ENCODE measurements at regions not wholly inside any gene's neighbourhood (a gene's known extent, or its start where the extent isn't known, plus 50 kb on each side); places are given as distances from the start of the nearest gene placed in this dataset.

- H2AFZ ChIP-seq (ENCODE audit: insufficient read depth, low read length, poor library complexity): no peak overlapping the region
- H3K23ac ChIP-seq (ENCODE audit: low read length): no peak overlapping the region
- H3K9ac ChIP-seq (ENCODE audit: low read length): no peak overlapping the region
- H2BK5ac ChIP-seq (ENCODE audit: low read depth, low read length, poor library complexity): no peak overlapping the region
- H3K4me2 ChIP-seq (ENCODE audit: low read length): no peak overlapping the region
- H4K91ac ChIP-seq (ENCODE audit: low read depth, low read length): no peak overlapping the region
- H3K18ac ChIP-seq (ENCODE audit: low read length): no peak overlapping the region
- no peaks in the 10 kb centered on the region for H3K79me1 ChIP-seq (ENCODE audit: low read length)
- no peaks in the 10 kb centered on the region for H3K36me3 ChIP-seq (ENCODE audit: control insufficient read depth in 1 of 2, insufficient read depth in 2 of 2, low read length in 2 of 2)
- no peak overlapping the region for H3K14ac ChIP-seq (ENCODE audit: low read length)
- H3K27me3 ChIP-seq (ENCODE audit: insufficient read depth, low read length): no peaks in the 10 kb centered on the region
- no peak overlapping the region for H2AK5ac ChIP-seq (ENCODE audit: low read length)
- DNase-seq: no peak
- no peaks in the 10 kb centered on the region for H3K79me2 ChIP-seq (ENCODE audit: control insufficient read depth, insufficient read depth, low read length, poor library complexity)
- no peak overlapping the region for H2BK12ac ChIP-seq (ENCODE audit: low read length)
- no peak overlapping the region for H3K4me3 ChIP-seq (ENCODE audit: low read depth, low read length)
- no CpG with 5 or more reads among the region's 2 CpGs for WGBS (ENCODE audit: extremely low coverage, insufficient coverage, insufficient read length)
- H2BK120ac ChIP-seq (ENCODE audit: insufficient read depth, low read length, poor library complexity): no peak overlapping the region
- H3K27ac ChIP-seq (ENCODE audit: low read depth, low read length): no peak overlapping the region
- no peaks in the 10 kb centered on the region for H3K9me3 ChIP-seq (ENCODE audit: insufficient read depth, low read depth, low read length)
- H4K12ac ChIP-seq (ENCODE audit: low read depth, low read length): no peak overlapping the region
- no peak overlapping the region for H4K8ac ChIP-seq (ENCODE audit: low read depth, low read length)
- H3K4ac ChIP-seq (ENCODE audit: low read depth, low read length): no peak overlapping the region
- no peaks in the 10 kb centered on the region for H3K4me1 ChIP-seq (ENCODE audit: control insufficient read depth in 1 of 2, insufficient read depth in 2 of 2, low read length in 2 of 2)
Observed at GRCh38 chr7:113722006-113722405, 196.8 kb downstream of the PPP1R3A start.

GRCh38 chr7:113717739-113718138 lies 201.1 kb downstream of the PPP1R3A start:
- Histone ChIP-seq H3K36me3 (ENCODE audit: control insufficient read depth in 1 of 2, insufficient read depth in 2 of 2, low read length in 2 of 2) (no peaks in the 10 kb centered on the region), H3K4ac (ENCODE audit: low read depth, low read length) (no peak overlapping the region), H3K4me1 (ENCODE audit: control insufficient read depth in 1 of 2, insufficient read depth in 2 of 2, low read length in 2 of 2) (no peaks in the 10 kb centered on the region), H3K27ac (ENCODE audit: low read depth, low read length) (no peak overlapping the region), H3K9me3 (ENCODE audit: insufficient read depth, low read depth, low read length) (no peaks in the 10 kb centered on the region), H4K8ac (ENCODE audit: low read depth, low read length) (no peak overlapping the region), H3K9ac (ENCODE audit: low read length) (no peak overlapping the region), H3K18ac (ENCODE audit: low read length) (no peak overlapping the region), H4K12ac (ENCODE audit: low read depth, low read length) (no peak overlapping the region), H3K23ac (ENCODE audit: low read length) (no peak overlapping the region), H4K91ac (ENCODE audit: low read depth, low read length) (no peak overlapping the region), H2BK120ac (ENCODE audit: insufficient read depth, low read length, poor library complexity) (no peak overlapping the region), H2AFZ (ENCODE audit: insufficient read depth, low read length, poor library complexity) (no peak overlapping the region), H3K27me3 (ENCODE audit: insufficient read depth, low read length) (no peaks in the 10 kb centered on the region), H3K79me1 (ENCODE audit: low read length) (no peaks in the 10 kb centered on the region), H3K79me2 (ENCODE audit: control insufficient read depth, insufficient read depth, low read length, poor library complexity) (no peaks in the 10 kb centered on the region), H3K14ac (ENCODE audit: low read length) (no peak overlapping the region), H3K4me3 (ENCODE audit: low read depth, low read length) (no peak overlapping the region), H2AK5ac (ENCODE audit: low read length) (no peak overlapping the region), H2BK12ac (ENCODE audit: low read length) (no peak overlapping the region), H2BK5ac (ENCODE audit: low read depth, low read length, poor library complexity) (no peak overlapping the region), H3K4me2 (ENCODE audit: low read length) (no peak overlapping the region)
- no peak for DNase-seq
- no CpG with 5 or more reads among the region's 1 CpG for WGBS (ENCODE audit: extremely low coverage, insufficient coverage, insufficient read length)

GRCh38 chr7:113715981-113716856 lies 202.6 kb downstream of the PPP1R3A start:
- no peak overlapping the region for H3K27ac ChIP-seq (ENCODE audit: low read depth, low read length)
- no peak overlapping the region for H4K8ac ChIP-seq (ENCODE audit: low read depth, low read length)
- H3K4me2 ChIP-seq (ENCODE audit: low read length): no peak overlapping the region
- H3K27me3 ChIP-seq (ENCODE audit: insufficient read depth, low read length): no peaks in the 10 kb centered on the region
- no peaks in the 10 kb centered on the region for H3K79me1 ChIP-seq (ENCODE audit: low read length)
- H2BK5ac ChIP-seq (ENCODE audit: low read depth, low read length, poor library complexity): no peak overlapping the region
- no peak overlapping the region for H3K9ac ChIP-seq (ENCODE audit: low read length)
- H3K9me3 ChIP-seq (ENCODE audit: insufficient read depth, low read depth, low read length): no peaks in the 10 kb centered on the region
- no peak overlapping the region for H2AFZ ChIP-seq (ENCODE audit: insufficient read depth, low read length, poor library complexity)
- no peak overlapping the region for H3K4me3 ChIP-seq (ENCODE audit: low read depth, low read length)
- no peak for DNase-seq
- no peak overlapping the region for H3K18ac ChIP-seq (ENCODE audit: low read length)
- H4K12ac ChIP-seq (ENCODE audit: low read depth, low read length): no peak overlapping the region
- H2BK120ac ChIP-seq (ENCODE audit: insufficient read depth, low read length, poor library complexity): no peak overlapping the region
- no peak overlapping the region for H3K14ac ChIP-seq (ENCODE audit: low read length)
- H3K4me1 ChIP-seq (ENCODE audit: control insufficient read depth in 1 of 2, insufficient read depth in 2 of 2, low read length in 2 of 2): no peaks in the 10 kb centered on the region
- no peak overlapping the region for H2AK5ac ChIP-seq (ENCODE audit: low read length)
- no peaks in the 10 kb centered on the region for H3K79me2 ChIP-seq (ENCODE audit: control insufficient read depth, insufficient read depth, low read length, poor library complexity)
- no CpG with 5 or more reads among the region's 8 CpGs for WGBS (ENCODE audit: extremely low coverage, insufficient coverage, insufficient read length)
- H3K36me3 ChIP-seq (ENCODE audit: control insufficient read depth in 1 of 2, insufficient read depth in 2 of 2, low read length in 2 of 2): no peaks in the 10 kb centered on the region
- H2BK12ac ChIP-seq (ENCODE audit: low read length): no peak overlapping the region
- H3K23ac ChIP-seq (ENCODE audit: low read length): no peak overlapping the region
- H3K4ac ChIP-seq (ENCODE audit: low read depth, low read length): no peak overlapping the region
- no peak overlapping the region for H4K91ac ChIP-seq (ENCODE audit: low read depth, low read length)

- no CpG with 5 or more reads among the region's 1 CpG for WGBS (ENCODE audit: extremely low coverage, insufficient coverage, insufficient read length)
- Histone ChIP-seq H3K4ac (ENCODE audit: low read depth, low read length) (no peak overlapping the region), H3K14ac (ENCODE audit: low read length) (no peak overlapping the region)
Observed at GRCh38 chr7:113715262-113715661, 203.5 kb downstream of the PPP1R3A start.

More at GRCh38 chr7:113715262-113715661, 203.5 kb downstream of the PPP1R3A start:
- H3K27ac ChIP-seq (ENCODE audit: low read depth, low read length): no peak overlapping the region
- no peaks in the 10 kb centered on the region for H3K79me1 ChIP-seq (ENCODE audit: low read length)
- H3K4me3 ChIP-seq (ENCODE audit: low read depth, low read length): no peak overlapping the region
- no peaks in the 10 kb centered on the region for H3K79me2 ChIP-seq (ENCODE audit: control insufficient read depth, insufficient read depth, low read length, poor library complexity)
- no peak overlapping the region for H2AK5ac ChIP-seq (ENCODE audit: low read length)
- no peak overlapping the region for H3K4me2 ChIP-seq (ENCODE audit: low read length)
- no peak overlapping the region for H4K8ac ChIP-seq (ENCODE audit: low read depth, low read length)
- H2BK5ac ChIP-seq (ENCODE audit: low read depth, low read length, poor library complexity): no peak overlapping the region
- no peak overlapping the region for H2AFZ ChIP-seq (ENCODE audit: insufficient read depth, low read length, poor library complexity)
- no peaks in the 10 kb centered on the region for H3K4me1 ChIP-seq (ENCODE audit: control insufficient read depth in 1 of 2, insufficient read depth in 2 of 2, low read length in 2 of 2)
- H3K9ac ChIP-seq (ENCODE audit: low read length): no peak overlapping the region
- H3K23ac ChIP-seq (ENCODE audit: low read length): no peak overlapping the region
- DNase-seq: no peak
- H3K9me3 ChIP-seq (ENCODE audit: insufficient read depth, low read depth, low read length): no peaks in the 10 kb centered on the region
- no peak overlapping the region for H4K91ac ChIP-seq (ENCODE audit: low read depth, low read length)
- no peak overlapping the region for H3K18ac ChIP-seq (ENCODE audit: low read length)
- no peak overlapping the region for H2BK12ac ChIP-seq (ENCODE audit: low read length)
- H2BK120ac ChIP-seq (ENCODE audit: insufficient read depth, low read length, poor library complexity): no peak overlapping the region
- no peaks in the 10 kb centered on the region for H3K27me3 ChIP-seq (ENCODE audit: insufficient read depth, low read length)
- H3K36me3 ChIP-seq (ENCODE audit: control insufficient read depth in 1 of 2, insufficient read depth in 2 of 2, low read length in 2 of 2): no peaks in the 10 kb centered on the region
- no peak overlapping the region for H4K12ac ChIP-seq (ENCODE audit: low read depth, low read length)
